ENCODE measurements at regions not wholly inside any gene's neighbourhood (a gene's known extent, or its start where the extent isn't known, plus 50 kb on each side); places are given as distances from the start of the nearest gene placed in this dataset.

DNA sequence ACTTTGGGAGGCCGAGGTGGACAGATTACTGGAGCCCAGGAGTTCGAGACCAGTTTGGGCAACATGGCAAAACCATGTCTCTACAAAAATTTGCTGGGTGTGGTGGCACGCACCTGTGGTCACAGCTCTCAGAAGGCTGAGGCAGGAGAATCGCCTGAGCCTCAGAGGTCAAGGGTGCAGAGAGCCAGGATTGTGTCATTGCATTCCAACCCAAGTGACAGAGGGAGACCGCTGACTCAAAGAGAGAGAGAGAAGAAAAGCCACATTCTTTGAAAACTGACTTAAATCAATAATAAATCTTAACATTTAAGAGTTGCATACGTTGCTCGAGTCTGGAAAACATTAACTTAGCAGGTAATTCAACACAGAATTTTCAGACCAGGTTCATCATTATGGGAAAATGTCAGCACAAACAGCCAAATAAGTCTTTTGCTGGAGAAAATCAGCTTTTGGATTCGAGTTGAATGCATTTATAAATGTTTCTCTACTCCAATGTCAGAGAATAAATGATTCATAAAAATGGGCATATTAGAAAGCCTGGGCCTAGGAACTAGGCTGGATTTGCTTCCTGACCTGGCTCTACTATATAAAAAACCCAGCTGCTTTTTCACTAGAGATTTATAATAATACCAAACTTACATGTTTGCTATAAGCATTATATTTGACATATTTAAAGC lies 68.3 kb upstream of the RBPJ start:
- TF ChIP-seq, protein P1, sequence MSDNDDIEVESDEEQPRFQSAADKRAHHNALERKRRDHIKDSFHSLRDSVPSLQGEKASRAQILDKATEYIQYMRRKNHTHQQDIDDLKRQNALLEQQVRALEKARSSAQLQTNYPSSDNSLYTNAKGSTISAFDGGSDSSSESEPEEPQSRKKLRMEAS (IDR thresholded peaks at IDR 0.05): no peak
- TF ChIP-seq EP300 (IDR thresholded peaks at IDR 0.05; ENCODE audit: borderline replicate concordance) (no peak), RAD21 (IDR thresholded peaks at IDR 0.05; ENCODE audit: low read depth) (no peak)
